Keratinocyte (primary cell): ENCODE measurements at regions not wholly inside any gene's neighbourhood (a gene's known extent, or its start where the extent isn't known, plus 50 kb on each side); places are given as distances from the start of the nearest gene placed in this dataset.

ENCODE experiments used
- EZH2 ChIP-seq: IDR thresholded peaks from one replicate; pipeline ENCODE4 v1.6.1; 2012; ENCODE audit warnings: inconsistent platforms, mild to moderate bottlenecking, low read length, moderate library complexity
- TF ChIP-seq, protein P1 (sequence below), 3 experiments: IDR thresholded peaks in 1 of 3; conservative IDR thresholded peaks in 1 of 3; optimal IDR thresholded peaks in 1 of 3; 2 replicates in 2 of 3; 3 replicates in 1 of 3; pipeline versions ENCODE3 to v1.5.1; 2011; ENCODE audit warnings: low read length in 3 of 3, mild to moderate bottlenecking in 3 of 3, moderate library complexity in 2 of 3, control low read depth in 1 of 3, inconsistent platforms in 1 of 3; ENCODE audit not compliant: insufficient read depth in 2 of 3; ENCODE audit errors: extremely low read depth in 1 of 3

- TF ChIP-seq, protein P1, sequence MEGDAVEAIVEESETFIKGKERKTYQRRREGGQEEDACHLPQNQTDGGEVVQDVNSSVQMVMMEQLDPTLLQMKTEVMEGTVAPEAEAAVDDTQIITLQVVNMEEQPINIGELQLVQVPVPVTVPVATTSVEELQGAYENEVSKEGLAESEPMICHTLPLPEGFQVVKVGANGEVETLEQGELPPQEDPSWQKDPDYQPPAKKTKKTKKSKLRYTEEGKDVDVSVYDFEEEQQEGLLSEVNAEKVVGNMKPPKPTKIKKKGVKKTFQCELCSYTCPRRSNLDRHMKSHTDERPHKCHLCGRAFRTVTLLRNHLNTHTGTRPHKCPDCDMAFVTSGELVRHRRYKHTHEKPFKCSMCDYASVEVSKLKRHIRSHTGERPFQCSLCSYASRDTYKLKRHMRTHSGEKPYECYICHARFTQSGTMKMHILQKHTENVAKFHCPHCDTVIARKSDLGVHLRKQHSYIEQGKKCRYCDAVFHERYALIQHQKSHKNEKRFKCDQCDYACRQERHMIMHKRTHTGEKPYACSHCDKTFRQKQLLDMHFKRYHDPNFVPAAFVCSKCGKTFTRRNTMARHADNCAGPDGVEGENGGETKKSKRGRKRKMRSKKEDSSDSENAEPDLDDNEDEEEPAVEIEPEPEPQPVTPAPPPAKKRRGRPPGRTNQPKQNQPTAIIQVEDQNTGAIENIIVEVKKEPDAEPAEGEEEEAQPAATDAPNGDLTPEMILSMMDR (optimal IDR thresholded peaks at IDR 0.05 in 1 of 3, IDR thresholded peaks at IDR 0.05 in 1 of 3, conservative IDR thresholded peaks at IDR 0.05 in 1 of 3; ENCODE audit: extremely low read depth in 1 of 3, insufficient read depth in 2 of 3, low read length in 3 of 3) = no peak
- TF ChIP-seq EZH2 = no peak
Observed at GRCh38 chr6:169933839-169934698, 182.6 kb downstream of the ERMARD start.
